Astrocyte (in vitro differentiated cells and primary cell): ENCODE measurements at regions not wholly inside any gene's neighbourhood (a gene's known extent, or its start where the extent isn't known, plus 50 kb on each side); places are given as distances from the start of the nearest gene placed in this dataset.
A peak's percentile ranks its signal among the peaks of the same experiment; 100 is the strongest.

Source experiments
- DNase-seq: peaks from one replicate; pipeline ENCODE4 v3.0.0-alpha.2; 2010; ENCODE audit warnings: low read depth
- FAIRE-seq: peaks from 2 replicates; lab custom pipeline; 2011; peaks lifted over from hg19 to GRCh38; lab: Jason Lieb, UNC
- H2AFZ ChIP-seq: 2 replicates; pipeline ENCODE4 v1.6.0; 2012; ENCODE audit warnings: low read depth, low read length, inconsistent platforms
- H3K27ac ChIP-seq: 2 replicates; pipeline ENCODE4 v1.5.1; 2011; ENCODE audit warnings: low read depth, low read length, inconsistent platforms
- H3K27me3 ChIP-seq: 2 replicates; pipeline ENCODE4 v1.6.0; 2011; ENCODE audit warnings: low read length, inconsistent platforms; ENCODE audit not compliant: insufficient read depth
- H3K36me3 ChIP-seq: 2 replicates; pipeline ENCODE4 v1.5.1; 2011; ENCODE audit warnings: low read length, inconsistent platforms; ENCODE audit not compliant: insufficient read depth
- H3K4me1 ChIP-seq: 2 replicates; pipeline ENCODE4 v1.5.1; 2011; ENCODE audit warnings: low read length, inconsistent platforms; ENCODE audit not compliant: insufficient read depth
- H3K4me2 ChIP-seq: 2 replicates; pipeline ENCODE4 v1.6.0; 2012; ENCODE audit warnings: low read length, inconsistent platforms
- H3K4me3 ChIP-seq: 2 replicates; pipeline ENCODE4 v1.5.1; 2011; ENCODE audit warnings: low read depth, mild to moderate bottlenecking, low read length, inconsistent platforms; ENCODE audit not compliant: insufficient read depth
- H3K79me2 ChIP-seq: 2 replicates; pipeline ENCODE4 v1.6.0; 2012; ENCODE audit warnings: mild to moderate bottlenecking, low read length, inconsistent platforms; ENCODE audit not compliant: insufficient read depth
- H3K9ac ChIP-seq: 2 replicates; pipeline ENCODE4 v1.6.0; 2012; ENCODE audit warnings: mild to moderate bottlenecking, low read length, inconsistent platforms
- H3K9me3 ChIP-seq: 2 replicates; pipeline ENCODE4 v1.5.1; 2012; ENCODE audit warnings: low read depth, mild to moderate bottlenecking, low read length, inconsistent platforms; ENCODE audit not compliant: insufficient read depth
- H4K20me1 ChIP-seq: 2 replicates; pipeline ENCODE4 v1.6.0; 2012; ENCODE audit warnings: low read length, inconsistent platforms; ENCODE audit not compliant: insufficient read depth
- H3K27ac Mint-ChIP-seq: one replicate; pipeline ENCODE4 v1.8.0; 2021; ENCODE audit warnings: mild to moderate bottlenecking, mixed read lengths; ENCODE audit not compliant: unreplicated experiment
- H3K27me3 Mint-ChIP-seq: one replicate; pipeline ENCODE4 v1.8.0; 2021; ENCODE audit warnings: low read depth, mixed read lengths; ENCODE audit not compliant: unreplicated experiment
- H3K36me3 Mint-ChIP-seq: one replicate; pipeline ENCODE4 v1.8.0; 2021; ENCODE audit warnings: low read depth, mixed read lengths; ENCODE audit not compliant: unreplicated experiment
- H3K4me1 Mint-ChIP-seq: one replicate; pipeline ENCODE4 v1.8.0; 2021; ENCODE audit warnings: low read depth, mixed read lengths; ENCODE audit not compliant: unreplicated experiment
- H3K4me3 Mint-ChIP-seq: one replicate; pipeline ENCODE4 v1.8.0; 2021; ENCODE audit warnings: mild to moderate bottlenecking, moderate library complexity, mixed read lengths; ENCODE audit not compliant: unreplicated experiment
- H3K9me3 Mint-ChIP-seq: one replicate; pipeline ENCODE4 v1.8.0; 2021; ENCODE audit warnings: mild to moderate bottlenecking, mixed read lengths; ENCODE audit not compliant: unreplicated experiment
- EZH2 ChIP-seq: IDR thresholded peaks from 2 replicates; pipeline ENCODE4 v1.6.1; 2012; ENCODE audit warnings: mild to moderate bottlenecking, low read length, inconsistent platforms; ENCODE audit not compliant: insufficient read depth
- TF ChIP-seq, protein P1 (sequence below): IDR thresholded peaks from 2 replicates; pipeline ENCODE4 v1.5.1; 2011; ENCODE audit warnings: low read depth, mild to moderate bottlenecking, inconsistent platforms, low read length, moderate library complexity; ENCODE audit not compliant: insufficient read depth

DNA sequence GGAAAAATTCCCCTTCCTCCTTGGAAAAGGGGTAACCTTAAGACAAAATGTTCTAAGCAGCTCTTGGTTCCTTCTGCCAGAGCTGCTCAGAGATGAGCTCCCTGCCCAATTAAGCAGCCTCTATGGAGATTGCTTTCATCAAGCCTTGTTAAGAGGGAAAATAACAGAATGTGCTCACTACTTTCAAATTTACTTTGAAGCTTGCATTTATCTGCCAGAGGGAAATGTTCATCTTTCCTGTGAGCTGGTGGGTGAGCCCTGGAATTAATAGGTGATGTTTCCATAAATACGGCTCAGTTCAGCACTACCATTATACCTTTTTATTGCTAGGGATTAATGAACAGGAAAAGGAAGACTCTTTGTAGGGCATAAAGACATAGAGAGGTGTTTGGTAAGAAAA is 549.0 kb downstream of the REEP3 start:
- no peaks in the 10 kb centered on the region for H3K27me3 ChIP-seq
- H3K4me2 ChIP-seq: no peak overlapping the region
- no peaks in the 10 kb centered on the region for H4K20me1 ChIP-seq
- no peak overlapping the region for H3K27ac Mint-ChIP-seq
- H2AFZ ChIP-seq: no peak overlapping the region
- no peaks in the 10 kb centered on the region for H3K79me2 ChIP-seq
- H3K9me3 Mint-ChIP-seq: no peaks in the 10 kb centered on the region
- FAIRE-seq (no peak), DNase-seq (no peak)
- H3K9me3 ChIP-seq: no peaks in the 10 kb centered on the region
- TF ChIP-seq, protein P1, sequence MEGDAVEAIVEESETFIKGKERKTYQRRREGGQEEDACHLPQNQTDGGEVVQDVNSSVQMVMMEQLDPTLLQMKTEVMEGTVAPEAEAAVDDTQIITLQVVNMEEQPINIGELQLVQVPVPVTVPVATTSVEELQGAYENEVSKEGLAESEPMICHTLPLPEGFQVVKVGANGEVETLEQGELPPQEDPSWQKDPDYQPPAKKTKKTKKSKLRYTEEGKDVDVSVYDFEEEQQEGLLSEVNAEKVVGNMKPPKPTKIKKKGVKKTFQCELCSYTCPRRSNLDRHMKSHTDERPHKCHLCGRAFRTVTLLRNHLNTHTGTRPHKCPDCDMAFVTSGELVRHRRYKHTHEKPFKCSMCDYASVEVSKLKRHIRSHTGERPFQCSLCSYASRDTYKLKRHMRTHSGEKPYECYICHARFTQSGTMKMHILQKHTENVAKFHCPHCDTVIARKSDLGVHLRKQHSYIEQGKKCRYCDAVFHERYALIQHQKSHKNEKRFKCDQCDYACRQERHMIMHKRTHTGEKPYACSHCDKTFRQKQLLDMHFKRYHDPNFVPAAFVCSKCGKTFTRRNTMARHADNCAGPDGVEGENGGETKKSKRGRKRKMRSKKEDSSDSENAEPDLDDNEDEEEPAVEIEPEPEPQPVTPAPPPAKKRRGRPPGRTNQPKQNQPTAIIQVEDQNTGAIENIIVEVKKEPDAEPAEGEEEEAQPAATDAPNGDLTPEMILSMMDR: no peak
- no peak for TF ChIP-seq EZH2
- no peaks in the 10 kb centered on the region for H3K36me3 Mint-ChIP-seq
- no peaks in the 10 kb centered on the region for H3K4me1 ChIP-seq
- H3K27me3 Mint-ChIP-seq: no peaks in the 10 kb centered on the region
- peaks cover 36% of the 10 kb centered on the region for H3K4me1 Mint-ChIP-seq
- H3K4me3 Mint-ChIP-seq: no peak overlapping the region
- no peak overlapping the region for H3K27ac ChIP-seq
- H3K9ac ChIP-seq: no peak overlapping the region
- no peak overlapping the region for H3K4me3 ChIP-seq
- no peaks in the 10 kb centered on the region for H3K36me3 ChIP-seq

DNA sequence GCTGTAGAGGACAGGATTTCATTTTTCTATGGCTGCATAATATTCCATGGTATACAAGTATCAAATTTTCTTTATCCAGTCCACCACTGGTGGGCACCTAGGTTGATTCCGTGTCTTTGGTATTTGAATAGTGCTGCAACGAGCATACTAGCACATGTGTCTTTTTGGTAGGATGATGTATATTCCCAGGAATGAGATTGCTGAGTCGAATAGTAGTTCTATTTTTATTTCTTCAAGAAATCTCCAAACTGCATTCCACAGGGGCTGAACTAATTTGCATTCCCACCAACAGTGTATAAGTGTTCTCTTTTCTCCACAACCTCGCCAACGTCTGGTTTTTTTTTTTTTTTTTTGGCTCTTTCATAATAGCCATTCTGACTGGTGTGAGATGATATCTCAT is 550.0 kb downstream of the REEP3 start:
- no peak overlapping the region for H3K27ac ChIP-seq
- no peaks in the 10 kb centered on the region for H3K27me3 ChIP-seq
- H3K79me2 ChIP-seq: no peaks in the 10 kb centered on the region
- Mint-ChIP-seq H3K27me3 (no peaks in the 10 kb centered on the region), H3K4me3 (no peak overlapping the region), H3K4me1 (peaks cover 36% of the 10 kb centered on the region), H3K36me3 (no peaks in the 10 kb centered on the region), H3K9me3 (no peaks in the 10 kb centered on the region), H3K27ac (peak overlapping the region; percentile 36)
- TF ChIP-seq, protein P1: no peak
- no peak for TF ChIP-seq EZH2
- H4K20me1 ChIP-seq: no peaks in the 10 kb centered on the region
- peak; percentile 32 for DNase-seq
- no peaks in the 10 kb centered on the region for H3K36me3 ChIP-seq
- no peaks in the 10 kb centered on the region for H3K4me1 ChIP-seq
- peak overlapping the region; percentile 28 for H3K4me2 ChIP-seq
- no peak overlapping the region for H3K9ac ChIP-seq
- FAIRE-seq: no peak
- no peak overlapping the region for H2AFZ ChIP-seq
- H3K4me3 ChIP-seq: no peak overlapping the region
- H3K9me3 ChIP-seq: no peaks in the 10 kb centered on the region

DNA sequence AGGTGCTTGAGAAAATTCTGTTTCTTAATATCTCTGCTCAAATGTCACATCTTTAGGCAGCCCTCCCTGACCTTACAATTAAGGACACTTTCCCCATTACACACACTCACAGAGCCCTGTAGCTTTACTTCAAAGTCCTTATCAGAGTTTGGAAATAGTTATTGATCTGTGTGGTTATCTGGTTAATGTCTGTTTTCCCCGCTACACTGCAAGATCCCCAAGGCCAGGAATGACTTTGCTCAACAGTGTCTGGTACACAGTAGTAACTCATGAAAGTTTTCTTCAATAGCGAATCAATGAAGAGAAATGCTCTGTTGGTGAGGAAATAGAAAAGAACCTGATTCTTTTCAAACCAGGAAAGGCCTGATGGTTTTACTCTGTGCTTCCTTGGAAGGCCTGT is 554.4 kb downstream of the REEP3 start:
- no peaks in the 10 kb centered on the region for H3K4me1 ChIP-seq
- H3K4me3 ChIP-seq: no peak overlapping the region
- no peak overlapping the region for H3K27ac Mint-ChIP-seq
- H3K27me3 Mint-ChIP-seq: no peaks in the 10 kb centered on the region
- TF ChIP-seq, protein P1: no peak
- no peak for TF ChIP-seq EZH2
- H3K4me2 ChIP-seq: no peak overlapping the region
- H3K4me1 Mint-ChIP-seq: peaks cover 27% of the 10 kb centered on the region
- no peak overlapping the region for H3K27ac ChIP-seq
- no peaks in the 10 kb centered on the region for H4K20me1 ChIP-seq
- H3K9me3 Mint-ChIP-seq: no peaks in the 10 kb centered on the region
- no peak overlapping the region for H3K9ac ChIP-seq
- H3K4me3 Mint-ChIP-seq: no peak overlapping the region
- H3K27me3 ChIP-seq: no peaks in the 10 kb centered on the region
- H2AFZ ChIP-seq: no peak overlapping the region
- H3K79me2 ChIP-seq: no peaks in the 10 kb centered on the region
- no peaks in the 10 kb centered on the region for H3K9me3 ChIP-seq
- no peaks in the 10 kb centered on the region for H3K36me3 Mint-ChIP-seq
- no peaks in the 10 kb centered on the region for H3K36me3 ChIP-seq
- DNase-seq (no peak), FAIRE-seq (no peak)
